Natural killer cell (primary cell): ENCODE measurements at regions not wholly inside any gene's neighbourhood (a gene's known extent, or its start where the extent isn't known, plus 50 kb on each side); places are given as distances from the start of the nearest gene placed in this dataset.

Experiments
- ATAC-seq, 3 donors: fragments of 150-1000 bp in 2 of 3; fragments of 200-7000 bp in 1 of 3; cut with Tn5 transposase; 1 replicate in 1 of 3; 2 replicates in 2 of 3; pipeline ENCODE4 v1.10.0; 2021; ENCODE audit warnings: mild to moderate bottlenecking in 2 of 3, moderate library complexity in 2 of 3
- DNase-seq, 2 donors: peaks; one replicate each; pipeline versions ENCODE4 v3.0.0 to v3.0.0-alpha.2; 2013 to 2021; ENCODE audit warnings: mixed read lengths in 1 of 2
- H3K27ac ChIP-seq: one replicate; pipeline ENCODE4 v1.5.1; 2013; ENCODE audit warnings: mild to moderate bottlenecking, low read length
- H3K27me3 ChIP-seq: one replicate; pipeline ENCODE4 v1.6.1; 2013; ENCODE audit warnings: low read length; ENCODE audit not compliant: control insufficient read depth, insufficient read depth
- H3K36me3 ChIP-seq: one replicate; pipeline ENCODE4 v1.6.1; 2013; ENCODE audit warnings: low read length; ENCODE audit not compliant: control insufficient read depth, insufficient read depth
- H3K4me1 ChIP-seq: one replicate; pipeline ENCODE4 v1.6.1; 2013; ENCODE audit warnings: low read length; ENCODE audit not compliant: control insufficient read depth, insufficient read depth
- H3K4me3 ChIP-seq: one replicate; pipeline ENCODE4 v1.5.1; 2013; ENCODE audit warnings: low read length
- H3K9me3 ChIP-seq: one replicate; pipeline ENCODE4 v1.6.1; 2013; ENCODE audit warnings: low read length; ENCODE audit not compliant: control insufficient read depth, insufficient read depth
- H3K27ac Mint-ChIP-seq, 2 donors: one replicate each; pipeline ENCODE4 v1.8.0; 2022; ENCODE audit warnings: mild to moderate bottlenecking in 2 of 2, mixed read lengths in 2 of 2, moderate library complexity in 1 of 2
- H3K27me3 Mint-ChIP-seq, 2 donors: one replicate each; pipeline ENCODE4 v1.8.0; 2022; ENCODE audit warnings: low read depth in 2 of 2, mixed read lengths in 2 of 2
- H3K36me3 Mint-ChIP-seq: one replicate; pipeline ENCODE4 v1.8.0; 2022; ENCODE audit warnings: mixed read lengths
- H3K4me1 Mint-ChIP-seq, 2 donors: one replicate each; pipeline ENCODE4 v1.8.0; 2022; ENCODE audit warnings: mixed read lengths in 2 of 2
- H3K4me3 Mint-ChIP-seq: one replicate; pipeline ENCODE4 v1.8.0; 2022; ENCODE audit warnings: mild to moderate bottlenecking, moderate library complexity, mixed read lengths
- H3K9me3 Mint-ChIP-seq, 2 donors: one replicate each; pipeline ENCODE4 v1.8.0; 2022; ENCODE audit warnings: mixed read lengths in 2 of 2
- CTCF ChIP-seq: fragments of 200-600 bp; IDR thresholded peaks from one replicate; pipeline ENCODE4 v1.8.0; 2022; ENCODE audit warnings: antibody characterized with exemption
- WGBS: methylation state at CpG from one replicate; pipeline ENCODE4 v1.1.7; 2013; ENCODE audit warnings: missing lambda C conversion rate; ENCODE audit not compliant: insufficient coverage; 5-methylcytosine and 5-hydroxymethylcytosine counted together
- intact Hi-C: fragments of 100-400 bp; cut with micrococcal nuclease; formaldehyde crosslinking; loops from one replicate; pipeline ENCODE4 v1.14.2; 2022

GRCh38 chr6:43968110-43968965 lies 158.9 kb downstream of the MRPL14 start:
- no peaks in the 10 kb centered on the region for H3K27me3 ChIP-seq
- Mint-ChIP-seq H3K27ac (no peak overlapping the region), H3K4me3 (no peak overlapping the region), H3K4me1 (no peaks in the 10 kb centered on the region), H3K9me3 (no peaks in the 10 kb centered on the region), H3K27me3 (peaks cover 6 to 12% of the 10 kb centered on the region in 2 donors), H3K36me3 (no peaks in the 10 kb centered on the region)
- H3K4me1 ChIP-seq = no peaks in the 10 kb centered on the region
- DNase-seq = no peak
- intact Hi-C loops = no loop called here
- H3K36me3 ChIP-seq = no peaks in the 10 kb centered on the region
- H3K4me3 ChIP-seq = no peak overlapping the region
- 90% methylated on average over 12 of the region's 12 CpGs for WGBS
- no peaks in the 10 kb centered on the region for H3K9me3 ChIP-seq
- TF ChIP-seq CTCF = no peak
- no peak for ATAC-seq
- H3K27ac ChIP-seq = no peak overlapping the region

GRCh38 chr6:43967719-43968091 lies 159.5 kb downstream of the MRPL14 start:
- intact Hi-C loops = no loop called here
- Histone ChIP-seq H3K27me3 (no peaks in the 10 kb centered on the region), H3K36me3 (no peaks in the 10 kb centered on the region), H3K4me1 (no peaks in the 10 kb centered on the region), H3K4me3 (no peak overlapping the region), H3K27ac (no peak overlapping the region), H3K9me3 (no peaks in the 10 kb centered on the region)
- H3K36me3 Mint-ChIP-seq = no peaks in the 10 kb centered on the region
- H3K27ac Mint-ChIP-seq = no peak overlapping the region
- WGBS = 85% methylated on average over 2 of the region's 3 CpGs
- peaks cover 3 to 10% of the 10 kb centered on the region in 2 donors for H3K27me3 Mint-ChIP-seq
- no peak overlapping the region for H3K4me3 Mint-ChIP-seq
- ATAC-seq (no peak), DNase-seq (no peak)
- TF ChIP-seq CTCF = no peak
- no peaks in the 10 kb centered on the region for H3K9me3 Mint-ChIP-seq
- H3K4me1 Mint-ChIP-seq = no peaks in the 10 kb centered on the region

GRCh38 chr6:43966853-43967718 lies 160.2 kb downstream of the MRPL14 start:
- Histone ChIP-seq H3K4me1 (no peaks in the 10 kb centered on the region), H3K9me3 (no peaks in the 10 kb centered on the region), H3K36me3 (no peaks in the 10 kb centered on the region), H3K27ac (no peak overlapping the region), H3K4me3 (no peak overlapping the region), H3K27me3 (no peaks in the 10 kb centered on the region)
- WGBS = 81% methylated on average over 7 of the region's 10 CpGs
- Mint-ChIP-seq H3K36me3 (no peaks in the 10 kb centered on the region), H3K27me3 (peaks cover under 1 to 8% of the 10 kb centered on the region in 2 donors), H3K4me3 (no peak overlapping the region), H3K27ac (no peak overlapping the region), H3K4me1 (no peaks in the 10 kb centered on the region), H3K9me3 (no peaks in the 10 kb centered on the region)
- ATAC-seq (no peak), DNase-seq (no peak)
- no peak for TF ChIP-seq CTCF
- intact Hi-C loops = no loop called here
